ENCODE measurements at regions not wholly inside any gene's neighbourhood (a gene's known extent, or its start where the extent isn't known, plus 50 kb on each side); places are given as distances from the start of the nearest gene placed in this dataset.

- BruUV-seq (replicated peaks) = no TSS peak
Measured at GRCh38 chr4:102440498-102440897, 60.7 kb upstream of the NFKB1 start.

GRCh38 chr4:102441978-102442911, 58.9 kb upstream of the NFKB1 start:
- CTCF ChIA-PET (ENCODE audit: unreplicated experiment) = no interaction called here
- Histone ChIP-seq H3K9me3 (ENCODE audit: low read length) (no peaks in the 10 kb centered on the region), H3K79me2 (ENCODE audit: insufficient read depth, low read depth, low read length) (no peaks in the 10 kb centered on the region), H4K20me1 (ENCODE audit: insufficient read depth, low read length) (no peaks in the 10 kb centered on the region), H2AFZ (ENCODE audit: low read length) (no peak overlapping the region), H3K4me1 (ENCODE audit: insufficient read depth, low read length, poor library complexity, severe bottlenecking) (no peaks in the 10 kb centered on the region), H3K9me2 (ENCODE audit: insufficient read depth, low read length) (no peaks in the 10 kb centered on the region), H3K4me2 (ENCODE audit: low read length) (no peak overlapping the region), H3K4me3 (ENCODE audit: low read depth, low read length, poor library complexity, severe bottlenecking) (no peak overlapping the region), H3K27ac (ENCODE audit: low read depth, low read length, poor library complexity, severe bottlenecking) (no peak overlapping the region), H3K36me3 (ENCODE audit: insufficient read depth, low read length) (no peaks in the 10 kb centered on the region)
- intact Hi-C loops (cut with micrococcal nuclease; ENCODE audit: unreplicated experiment) = no loop called here
- BruUV-seq (replicated peaks) = no TSS peak
- no peak for TF ChIP-seq EZH2phosphoT487 (IDR thresholded peaks at IDR 0.05; ENCODE audit: borderline replicate concordance, low read depth, low read length)
- no peak for TF ChIP-seq CTCF (conservative IDR thresholded peaks at IDR 0.05; ENCODE audit: low read length)
- POLR2A ChIA-PET = interaction anchor here (0.5 to 0.6 kb wide), 2 partner anchors 275 to 1520 kb away, joined by 3 read pairs; no protein-coding TSS in a partner anchor
- DNase-seq (ENCODE audit: low spot score) = no peak

More at GRCh38 chr4:102440498-102440897, 60.7 kb upstream of the NFKB1 start:
- Histone ChIP-seq H3K9me3 (ENCODE audit: low read length) (no peaks in the 10 kb centered on the region), H3K9me2 (ENCODE audit: insufficient read depth, low read length) (no peaks in the 10 kb centered on the region), H3K27ac (ENCODE audit: low read depth, low read length, poor library complexity, severe bottlenecking) (no peak overlapping the region), H3K79me2 (ENCODE audit: insufficient read depth, low read depth, low read length) (no peaks in the 10 kb centered on the region), H4K20me1 (ENCODE audit: insufficient read depth, low read length) (no peaks in the 10 kb centered on the region), H3K4me2 (ENCODE audit: low read length) (no peak overlapping the region), H2AFZ (ENCODE audit: low read length) (no peak overlapping the region), H3K4me1 (ENCODE audit: insufficient read depth, low read length, poor library complexity, severe bottlenecking) (no peaks in the 10 kb centered on the region), H3K36me3 (ENCODE audit: insufficient read depth, low read length) (no peaks in the 10 kb centered on the region), H3K4me3 (ENCODE audit: low read depth, low read length, poor library complexity, severe bottlenecking) (no peak overlapping the region)
- intact Hi-C loops (cut with micrococcal nuclease; ENCODE audit: unreplicated experiment) = no loop called here
- POLR2A ChIA-PET = interaction anchor here (0.6 to 1.0 kb wide), 3 partner anchors 10 to 59 kb away, joined by 3 to 9 read pairs (median 5); no protein-coding TSS in a partner anchor
- DNase-seq (ENCODE audit: low spot score) = no peak
- CTCF ChIA-PET (ENCODE audit: unreplicated experiment) = no interaction called here
- TF ChIP-seq CTCF (conservative IDR thresholded peaks at IDR 0.05; ENCODE audit: low read length) (no peak), EZH2phosphoT487 (IDR thresholded peaks at IDR 0.05; ENCODE audit: borderline replicate concordance, low read depth, low read length) (no peak)

- BruUV-seq (replicated peaks) = no TSS peak
- intact Hi-C loops (cut with micrococcal nuclease; ENCODE audit: unreplicated experiment) = no loop called here
- TF ChIP-seq EZH2phosphoT487 (IDR thresholded peaks at IDR 0.05; ENCODE audit: borderline replicate concordance, low read depth, low read length) (no peak), CTCF (conservative IDR thresholded peaks at IDR 0.05; ENCODE audit: low read length) (no peak)
- H3K4me1 ChIP-seq (ENCODE audit: insufficient read depth, low read length, poor library complexity, severe bottlenecking) = no peaks in the 10 kb centered on the region
- H3K4me3 ChIP-seq (ENCODE audit: low read depth, low read length, poor library complexity, severe bottlenecking) = no peak overlapping the region
- H4K20me1 ChIP-seq (ENCODE audit: insufficient read depth, low read length) = no peaks in the 10 kb centered on the region
- ChIA-PET POLR2A (no interaction called here), CTCF (ENCODE audit: unreplicated experiment) (no interaction called here)
- H3K9me2 ChIP-seq (ENCODE audit: insufficient read depth, low read length) = no peaks in the 10 kb centered on the region
- H3K27ac ChIP-seq (ENCODE audit: low read depth, low read length, poor library complexity, severe bottlenecking) = no peak overlapping the region
- no peak for DNase-seq (ENCODE audit: low spot score)
- no peak overlapping the region for H3K4me2 ChIP-seq (ENCODE audit: low read length)
- H3K36me3 ChIP-seq (ENCODE audit: insufficient read depth, low read length) = no peaks in the 10 kb centered on the region
- H3K79me2 ChIP-seq (ENCODE audit: insufficient read depth, low read depth, low read length) = no peaks in the 10 kb centered on the region
- no peaks in the 10 kb centered on the region for H3K9me3 ChIP-seq (ENCODE audit: low read length)
- H2AFZ ChIP-seq (ENCODE audit: low read length) = no peak overlapping the region
Measured at GRCh38 chr4:102444752-102445151, 56.4 kb upstream of the NFKB1 start.
